GM12878 (cell line): ENCODE measurements at regions not wholly inside any gene's neighbourhood (a gene's known extent, or its start where the extent isn't known, plus 50 kb on each side); places are given as distances from the start of the nearest gene placed in this dataset.

ENCODE experiments used
- ATAC-seq: fragments of 200-7000 bp; cut with Tn5 transposase; 3 replicates; pipeline ENCODE4 v1.9.1; 2020; ENCODE audit warnings: mild to moderate bottlenecking, moderate library complexity
- BruUV-seq: library from RNA; stranded (reverse); fragments of 400-500 nt; replicated peaks from 2 replicates; lab custom pipeline; 2021; lab: Mats Ljungman, UMichigan
- CTCF ChIA-PET: fragments of 300-600 bp; sonication (Branson Sonifier 250); formaldehyde crosslinking; extraction: SDS; loops from one replicate; lab custom pipeline; 2021; ENCODE audit warnings: inconsistent platforms; lab: Yijun Ruan, JAX
- POLR2A ChIA-PET: fragments of 350-600 bp; formaldehyde crosslinking; extraction: SDS; loops from one replicate; lab custom pipeline; 2021; ENCODE audit warnings: inconsistent platforms; lab: Charles Lee
- RAD21 ChIA-PET: fragments of 300-600 bp; sonication (Branson Sonifier 250); formaldehyde crosslinking; loops from one replicate; lab custom pipeline; 2023; ENCODE audit warnings: antibody characterized with exemption; ENCODE audit not compliant: unreplicated experiment; lab: Charles Lee
- SMC1A ChIA-PET: fragments of 300-600 bp; sonication (Branson Sonifier 250); formaldehyde crosslinking; loops from one replicate; lab custom pipeline; 2023; ENCODE audit not compliant: unreplicated experiment, uncharacterized antibody; lab: Charles Lee
- DNase-seq: peaks from one replicate; pipeline ENCODE4 v3.0.0-alpha.2; 2011; ENCODE audit warnings: low read depth, low spot score
- FAIRE-seq: peaks from 3 replicates; lab custom pipeline; 2011; peaks lifted over from hg19 to GRCh38; lab: Jason Lieb, UNC
- H2AFZ ChIP-seq: 2 replicates; pipeline ENCODE4 v1.6.0; 2011; ENCODE audit warnings: low read depth, low read length, control low read depth; ENCODE audit not compliant: control insufficient read depth
- H3K27ac ChIP-seq: 2 replicates; pipeline ENCODE4 v1.5.1; 2011; ENCODE audit warnings: control low read depth; ENCODE audit not compliant: control insufficient read depth, insufficient read depth
- H3K27me3 ChIP-seq, 2 experiments: replicated peaks in 1 of 2; 2 replicates each; pipeline versions ENCODE4 v1.6.0 to v1.6.1; 2011; ENCODE audit warnings: low read length in 1 of 2; ENCODE audit not compliant: control insufficient read depth in 2 of 2, insufficient read depth in 2 of 2
- H3K36me3 ChIP-seq, 2 experiments: 2 replicates each; pipeline ENCODE4 v1.5.1; 2011; ENCODE audit warnings: low read length in 1 of 2; ENCODE audit not compliant: control insufficient read depth in 2 of 2, insufficient read depth in 2 of 2
- H3K4me1 ChIP-seq: 2 replicates; pipeline ENCODE4 v1.6.1; 2011; ENCODE audit warnings: mild to moderate bottlenecking, low read length, moderate library complexity, mixed read lengths; ENCODE audit not compliant: control insufficient read depth, insufficient read depth
- H3K4me2 ChIP-seq: 2 replicates; pipeline ENCODE4 v1.6.0; 2011; ENCODE audit warnings: control low read depth; ENCODE audit not compliant: control insufficient read depth, insufficient read depth
- H3K4me3 ChIP-seq: fragments of 200-600 bp; sonication (generic); 2 replicates; pipeline ENCODE4 v1.5.1; 2016
- H3K79me2 ChIP-seq: 2 replicates; pipeline ENCODE4 v1.6.0; 2011; ENCODE audit warnings: low read length; ENCODE audit not compliant: control insufficient read depth, insufficient read depth
- H3K9ac ChIP-seq: 2 replicates; pipeline ENCODE4 v1.8.0; 2011; ENCODE audit warnings: low read length, control low read depth, mixed read lengths; ENCODE audit not compliant: control insufficient read depth, insufficient read depth
- H3K9me3 ChIP-seq: replicated peaks from 3 replicates; pipeline ENCODE4 v1.5.1; 2011; ENCODE audit warnings: mild to moderate bottlenecking, low read length; ENCODE audit not compliant: control insufficient read depth, insufficient read depth
- H4K20me1 ChIP-seq: 2 replicates; pipeline ENCODE4 v1.6.0; 2011; ENCODE audit not compliant: control insufficient read depth, insufficient read depth
- CBX5 ChIP-seq: sonication (generic); IDR thresholded peaks from 2 replicates; pipeline ENCODE4 v1.6.1; 2016; ENCODE audit warnings: low read depth, moderate library complexity, mild to moderate bottlenecking, inconsistent platforms
- CHD2 ChIP-seq: IDR thresholded peaks from 2 replicates; pipeline ENCODE4 v1.6.1; 2011; ENCODE audit warnings: low read depth, low read length, improper control_type of control experiment, borderline replicate concordance
- EED ChIP-seq: sonication (generic); IDR thresholded peaks from 2 replicates; pipeline ENCODE4 v1.6.1; 2016; ENCODE audit warnings: antibody characterized with exemption, low read depth
- MXI1 ChIP-seq: fragments of 150-350 bp; IDR thresholded peaks from 2 replicates; pipeline ENCODE4 v1.6.1; 2011; ENCODE audit warnings: low read depth, mild to moderate bottlenecking, inconsistent platforms, low read length, improper control_type of control experiment
- PAX8 ChIP-seq: fragments of 450-650 bp; IDR thresholded peaks from 2 replicates; pipeline ENCODE4 v1.6.1; 2017; ENCODE audit warnings: mild to moderate bottlenecking, moderate library complexity
- POU2F2 ChIP-seq: IDR thresholded peaks from 3 replicates; pipeline ENCODE4 v1.6.1; 2011; ENCODE audit warnings: low read depth, mild to moderate bottlenecking, low read length, borderline replicate concordance
- ZNF217 ChIP-seq: fragments of 450-650 bp; IDR thresholded peaks from 2 replicates; pipeline ENCODE4 v1.6.1; 2017; ENCODE audit warnings: antibody characterized with exemption, mild to moderate bottlenecking
- WGBS: methylation state at CpG from one replicate; pipeline ENCODE4 v1.1.6; 2016; ENCODE audit warnings: low lambda C conversion rate; ENCODE audit not compliant: insufficient replicate concordance, insufficient coverage; ENCODE audit errors: missing lambda C conversion rate; 5-methylcytosine and 5-hydroxymethylcytosine counted together
- in situ Hi-C: fragments of 300-500 bp; cut with MboI; formaldehyde crosslinking; loops from 9 replicates; pipeline ENCODE4 v1.14.3; 2018; ENCODE audit warnings: mixed read lengths
- intact Hi-C: fragments of 100-400 bp; cut with micrococcal nuclease; formaldehyde crosslinking; loops from one replicate; pipeline ENCODE4 v1.14.2; 2022; ENCODE audit not compliant: unreplicated experiment
- TF ChIP-seq, protein P1 (sequence below): fragments of 450-650 bp; IDR thresholded peaks from 2 replicates; pipeline ENCODE4 v1.6.1; 2017; ENCODE audit warnings: mild to moderate bottlenecking, moderate library complexity
- TF ChIP-seq, protein P2 (sequence below): IDR thresholded peaks from 2 replicates; pipeline ENCODE4 v1.6.1; 2011; ENCODE audit warnings: borderline replicate concordance, low read depth, mild to moderate bottlenecking, moderate library complexity, mixed read lengths, low read length; ENCODE audit not compliant: insufficient read depth; ENCODE audit errors: extremely low read length

DNA sequence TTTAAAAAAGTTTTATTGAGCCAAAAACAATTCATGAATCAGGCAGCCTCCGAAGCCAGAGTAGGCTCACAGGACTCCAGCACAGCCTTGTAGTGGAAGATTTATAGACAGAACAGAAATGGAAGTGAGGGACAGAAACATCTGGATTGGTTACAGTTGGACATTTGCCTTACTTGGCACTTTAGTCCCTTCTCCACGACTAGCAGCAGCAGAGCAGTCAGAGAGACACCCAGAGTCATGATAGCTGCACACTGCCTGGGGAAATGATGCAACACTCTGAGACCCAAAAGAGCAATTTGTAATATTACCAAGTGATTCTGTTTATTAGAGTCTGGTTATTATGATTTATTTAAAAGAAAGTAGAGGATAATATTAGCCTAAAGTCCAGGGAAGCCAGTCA is 72.2 kb upstream of the KRTAP11-1 start:
- no peaks in the 10 kb centered on the region for H3K4me1 ChIP-seq
- no peaks in the 10 kb centered on the region for H3K79me2 ChIP-seq
- WGBS, result 0% methylated on average over 2 of the region's 2 CpGs
- in situ Hi-C loops, result no loop called here
- H3K9ac ChIP-seq, result no peak overlapping the region
- no peak overlapping the region for H2AFZ ChIP-seq
- H4K20me1 ChIP-seq, result no peaks in the 10 kb centered on the region
- ChIA-PET SMC1A (no interaction called here), RAD21 (no interaction called here), CTCF (no interaction called here), POLR2A (no interaction called here)
- H3K9me3 ChIP-seq, result no peaks in the 10 kb centered on the region
- no peak overlapping the region for H3K4me3 ChIP-seq
- H3K27ac ChIP-seq, result no peak overlapping the region
- no peak overlapping the region for H3K4me2 ChIP-seq
- H3K36me3 ChIP-seq, result no peaks in the 10 kb centered on the region
- no peak for TF ChIP-seq CBX5
- TF ChIP-seq, protein P1, sequence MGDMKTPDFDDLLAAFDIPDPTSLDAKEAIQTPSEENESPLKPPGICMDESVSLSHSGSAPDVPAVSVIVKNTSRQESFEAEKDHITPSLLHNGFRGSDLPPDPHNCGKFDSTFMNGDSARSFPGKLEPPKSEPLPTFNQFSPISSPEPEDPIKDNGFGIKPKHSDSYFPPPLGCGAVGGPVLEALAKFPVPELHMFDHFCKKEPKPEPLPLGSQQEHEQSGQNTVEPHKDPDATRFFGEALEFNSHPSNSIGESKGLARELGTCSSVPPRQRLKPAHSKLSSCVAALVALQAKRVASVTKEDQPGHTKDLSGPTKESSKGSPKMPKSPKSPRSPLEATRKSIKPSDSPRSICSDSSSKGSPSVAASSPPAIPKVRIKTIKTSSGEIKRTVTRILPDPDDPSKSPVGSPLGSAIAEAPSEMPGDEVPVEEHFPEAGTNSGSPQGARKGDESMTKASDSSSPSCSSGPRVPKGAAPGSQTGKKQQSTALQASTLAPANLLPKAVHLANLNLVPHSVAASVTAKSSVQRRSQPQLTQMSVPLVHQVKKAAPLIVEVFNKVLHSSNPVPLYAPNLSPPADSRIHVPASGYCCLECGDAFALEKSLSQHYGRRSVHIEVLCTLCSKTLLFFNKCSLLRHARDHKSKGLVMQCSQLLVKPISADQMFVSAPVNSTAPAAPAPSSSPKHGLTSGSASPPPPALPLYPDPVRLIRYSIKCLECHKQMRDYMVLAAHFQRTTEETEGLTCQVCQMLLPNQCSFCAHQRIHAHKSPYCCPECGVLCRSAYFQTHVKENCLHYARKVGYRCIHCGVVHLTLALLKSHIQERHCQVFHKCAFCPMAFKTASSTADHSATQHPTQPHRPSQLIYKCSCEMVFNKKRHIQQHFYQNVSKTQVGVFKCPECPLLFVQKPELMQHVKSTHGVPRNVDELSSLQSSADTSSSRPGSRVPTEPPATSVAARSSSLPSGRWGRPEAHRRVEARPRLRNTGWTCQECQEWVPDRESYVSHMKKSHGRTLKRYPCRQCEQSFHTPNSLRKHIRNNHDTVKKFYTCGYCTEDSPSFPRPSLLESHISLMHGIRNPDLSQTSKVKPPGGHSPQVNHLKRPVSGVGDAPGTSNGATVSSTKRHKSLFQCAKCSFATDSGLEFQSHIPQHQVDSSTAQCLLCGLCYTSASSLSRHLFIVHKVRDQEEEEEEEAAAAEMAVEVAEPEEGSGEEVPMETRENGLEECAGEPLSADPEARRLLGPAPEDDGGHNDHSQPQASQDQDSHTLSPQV, result no peak
- TF ChIP-seq, protein P2, sequence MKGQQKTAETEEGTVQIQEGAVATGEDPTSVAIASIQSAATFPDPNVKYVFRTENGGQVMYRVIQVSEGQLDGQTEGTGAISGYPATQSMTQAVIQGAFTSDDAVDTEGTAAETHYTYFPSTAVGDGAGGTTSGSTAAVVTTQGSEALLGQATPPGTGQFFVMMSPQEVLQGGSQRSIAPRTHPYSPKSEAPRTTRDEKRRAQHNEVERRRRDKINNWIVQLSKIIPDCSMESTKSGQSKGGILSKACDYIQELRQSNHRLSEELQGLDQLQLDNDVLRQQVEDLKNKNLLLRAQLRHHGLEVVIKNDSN, result no peak
- TF ChIP-seq POU2F2, result no peak
- no peak for TF ChIP-seq CHD2
- TF ChIP-seq EED, result no peak
- TF ChIP-seq ZNF217, result no peak
- TF ChIP-seq PAX8, result no peak
- TF ChIP-seq MXI1, result no peak
- BruUV-seq, result no TSS peak
- DNase-seq (no peak), FAIRE-seq (no peak), ATAC-seq (no peak)
- no peaks in the 10 kb centered on the region for H3K27me3 ChIP-seq
- intact Hi-C loops, result no loop called here
